ENCODE measurements at regions not wholly inside any gene's neighbourhood (a gene's known extent, or its start where the extent isn't known, plus 50 kb on each side); places are given as distances from the start of the nearest gene placed in this dataset.

- TF ChIP-seq CTCF (IDR thresholded peaks at IDR 0.05 in 2 of 3, conservative IDR thresholded peaks at IDR 0.05 in 1 of 3; ENCODE audit: control insufficient read depth in 2 of 3, extremely low read depth in 1 of 3, insufficient read depth in 1 of 3, low read depth in 3 of 3, low read length in 3 of 3): no peak
- TF ChIP-seq IRF5 (IDR thresholded peaks at IDR 0.05; ENCODE audit: borderline replicate concordance): no peak
- no peak for TF ChIP-seq SIN3A (IDR thresholded peaks at IDR 0.05; ENCODE audit: low read depth, low read length)
These were observed 197.0 kb downstream of the SQOR start for GRCh38 chr15:45831787-45832186.

Data from GM12878 (cell line).